K562 (cell line): ENCODE measurements at regions not wholly inside any gene's neighbourhood (a gene's known extent, or its start where the extent isn't known, plus 50 kb on each side); places are given as distances from the start of the nearest gene placed in this dataset.

Source experiments
- CBX3 ChIP-seq, 2 experiments: IDR thresholded peaks; 1 replicate in 1 of 2; 2 replicates in 1 of 2; pipeline ENCODE4 v1.6.1; 2012; ENCODE audit warnings: inconsistent platforms in 2 of 2, low read length in 2 of 2, borderline replicate concordance in 1 of 2, control low read depth in 1 of 2
- CREBBP ChIP-seq: IDR thresholded peaks from one replicate; pipeline ENCODE4 v1.6.1; 2012; ENCODE audit warnings: low read depth, mild to moderate bottlenecking, control low read depth, inconsistent platforms, low read length
- CTBP1 ChIP-seq: fragments of 450-650 bp; IDR thresholded peaks from 2 replicates; pipeline ENCODE4 v1.6.1; 2016; ENCODE audit warnings: borderline replicate concordance
- HDAC1 ChIP-seq, 2 experiments: fragments of 450-650 bp; IDR thresholded peaks; 2 replicates each; pipeline ENCODE4 v1.6.1; 2016 to 2017; ENCODE audit warnings: inconsistent platforms in 1 of 2, mild to moderate bottlenecking in 1 of 2, moderate library complexity in 1 of 2
- KDM1A ChIP-seq, 2 experiments: fragments of 450-650 bp; IDR thresholded peaks; 2 replicates each; pipeline ENCODE4 v1.6.1; 2016; ENCODE audit warnings: mild to moderate bottlenecking in 2 of 2
- MCM3 ChIP-seq: fragments of 450-650 bp; IDR thresholded peaks from 2 replicates; pipeline ENCODE4 v1.6.1; 2016
- NFE2 ChIP-seq: IDR thresholded peaks from 2 replicates; pipeline ENCODE4 v1.6.1; 2014; ENCODE audit warnings: antibody characterized with exemption, low read depth
- RBM39 ChIP-seq: fragments of 200-400 bp; formaldehyde crosslinking; optimal IDR thresholded peaks from 2 replicates; pipeline ENCODE3; 2018; ENCODE audit warnings: low read depth, low read length
- RNF2 ChIP-seq: sonication (generic); IDR thresholded peaks from 2 replicates; pipeline ENCODE4 v1.6.1; 2016
- SMAD4 ChIP-seq: fragments of 250-450 bp; sonication (Bioruptor Pico); conservative IDR thresholded peaks from 2 replicates; pipeline ENCODE4 v1.8.0; 2021; ENCODE audit warnings: inconsistent platforms, mild to moderate bottlenecking, moderate library complexity
- SMARCC2 ChIP-seq: fragments of 450-650 bp; IDR thresholded peaks from 2 replicates; pipeline ENCODE4 v1.6.1; 2017; ENCODE audit warnings: antibody characterized with exemption, moderate library complexity, mild to moderate bottlenecking, low read depth
- SNAPC5 ChIP-seq: fragments of 250-450 bp; sonication (Bioruptor Pico); IDR thresholded peaks from 2 replicates; pipeline ENCODE4 v1.8.0; 2021; ENCODE audit warnings: moderate library complexity, mild to moderate bottlenecking, inconsistent platforms
- SREBF2 ChIP-seq: sonication (generic); formaldehyde crosslinking; IDR thresholded peaks from 2 replicates; pipeline ENCODE4 v1.4.0; 2020; ENCODE audit warnings: mild to moderate bottlenecking, missing genetic modification reagents
- ZKSCAN3 ChIP-seq: fragments of 250-450 bp; sonication (Bioruptor Pico); IDR thresholded peaks from 2 replicates; pipeline ENCODE4 v1.4.0; 2020
- ZNF316 ChIP-seq: fragments of 450-650 bp; IDR thresholded peaks from 2 replicates; pipeline ENCODE4 v1.6.1; 2016
- ZNF444 ChIP-seq: fragments of 250-450 bp; sonication (Bioruptor Pico); IDR thresholded peaks from 2 replicates; pipeline ENCODE4 v1.4.0; 2020; ENCODE audit warnings: mild to moderate bottlenecking, moderate library complexity
- ZNF668 ChIP-seq: fragments of 250-450 bp; sonication (Bioruptor Pico); IDR thresholded peaks from 2 replicates; pipeline ENCODE4 v1.8.0; 2022; ENCODE audit warnings: mild to moderate bottlenecking, inconsistent platforms
- TF ChIP-seq, protein P1 (sequence below): fragments of 450-650 bp; IDR thresholded peaks from 2 replicates; pipeline ENCODE4 v1.6.1; 2016
- TF ChIP-seq, protein P2 (sequence below): fragments of 450-650 bp; IDR thresholded peaks from 2 replicates; pipeline ENCODE4 v1.7.1; 2018; ENCODE audit warnings: mild to moderate bottlenecking, low read depth; ENCODE audit not compliant: partially characterized antibody
- TF ChIP-seq, protein P3 (sequence below): fragments of 150-350 bp; IDR thresholded peaks from 2 replicates; pipeline ENCODE4 v1.6.1; 2014; ENCODE audit warnings: low read depth, mild to moderate bottlenecking, low read length, borderline replicate concordance
- TF ChIP-seq, protein P4 (sequence below): fragments of 250-450 bp; sonication (Bioruptor Pico); IDR thresholded peaks from 2 replicates; pipeline ENCODE4 v1.9.0; 2021; ENCODE audit warnings: mild to moderate bottlenecking, inconsistent platforms

DNA sequence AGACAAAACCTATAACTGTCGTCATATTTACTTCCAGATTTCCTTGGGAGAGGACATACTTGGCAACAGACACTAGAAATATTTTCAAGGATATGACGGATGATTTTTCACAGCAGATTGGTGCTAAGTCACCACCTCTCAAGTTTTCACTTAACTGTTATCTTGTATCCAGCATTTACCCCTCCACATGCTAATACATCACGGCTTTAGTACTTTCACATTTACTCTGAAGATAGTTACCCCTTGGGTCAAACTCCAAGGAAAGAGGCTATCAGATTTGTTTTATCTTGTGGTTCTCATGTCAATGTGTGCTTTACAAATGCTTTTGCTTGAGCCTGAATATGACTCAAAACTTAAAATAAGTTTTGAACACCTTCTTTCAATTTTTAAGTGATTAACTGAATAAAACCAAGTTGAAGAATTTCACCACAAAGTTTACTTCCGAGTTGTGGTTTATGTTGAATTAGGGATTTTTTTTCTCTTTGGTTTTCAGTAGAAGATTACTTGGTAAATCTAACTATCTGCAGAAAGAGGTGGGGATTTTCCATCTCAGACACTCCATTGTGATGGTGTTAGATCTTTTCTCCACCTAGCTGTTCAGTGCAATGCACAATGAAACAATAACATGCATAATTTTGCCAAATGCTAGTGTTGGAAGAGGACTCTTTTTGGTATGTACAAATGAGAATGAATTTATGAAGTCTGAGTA, 75.4 kb upstream of the FAT1 start (continued):
- TF ChIP-seq, protein P1, sequence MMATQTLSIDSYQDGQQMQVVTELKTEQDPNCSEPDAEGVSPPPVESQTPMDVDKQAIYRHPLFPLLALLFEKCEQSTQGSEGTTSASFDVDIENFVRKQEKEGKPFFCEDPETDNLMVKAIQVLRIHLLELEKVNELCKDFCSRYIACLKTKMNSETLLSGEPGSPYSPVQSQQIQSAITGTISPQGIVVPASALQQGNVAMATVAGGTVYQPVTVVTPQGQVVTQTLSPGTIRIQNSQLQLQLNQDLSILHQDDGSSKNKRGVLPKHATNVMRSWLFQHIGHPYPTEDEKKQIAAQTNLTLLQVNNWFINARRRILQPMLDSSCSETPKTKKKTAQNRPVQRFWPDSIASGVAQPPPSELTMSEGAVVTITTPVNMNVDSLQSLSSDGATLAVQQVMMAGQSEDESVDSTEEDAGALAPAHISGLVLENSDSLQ, result no peak
- TF ChIP-seq CTBP1 (peak; percentile 25; the same call in 1 of the 2 replicates), SMARCC2 (no peak), CREBBP (no peak), HDAC1 (IDR thresholded peaks at IDR 0.05) (peak in 1 of 2 experiments; percentile 70; a peak in 2 of 4 replicates), KDM1A (IDR thresholded peaks at IDR 0.05) (peak; percentile 94 to 95), ZNF668 (CRISPR knock-in tag) (no peak), CBX3 (IDR thresholded peaks at IDR 0.05; ENCODE audit: borderline replicate concordance in 1 of 2, low read length in 2 of 2) (no peak), RNF2 (no peak), ZNF316 (no peak), ZNF444 (CRISPR knock-in tag) (no peak), RBM39 (no peak), SMAD4 (no peak), ZKSCAN3 (CRISPR knock-in tag) (no peak), SNAPC5 (CRISPR knock-in tag) (no peak), NFE2 (peak; percentile 38; the same call in 1 of the 2 replicates), SREBF2 (CRISPR knock-in tag) (no peak), MCM3 (no peak)
- TF ChIP-seq, protein P2, sequence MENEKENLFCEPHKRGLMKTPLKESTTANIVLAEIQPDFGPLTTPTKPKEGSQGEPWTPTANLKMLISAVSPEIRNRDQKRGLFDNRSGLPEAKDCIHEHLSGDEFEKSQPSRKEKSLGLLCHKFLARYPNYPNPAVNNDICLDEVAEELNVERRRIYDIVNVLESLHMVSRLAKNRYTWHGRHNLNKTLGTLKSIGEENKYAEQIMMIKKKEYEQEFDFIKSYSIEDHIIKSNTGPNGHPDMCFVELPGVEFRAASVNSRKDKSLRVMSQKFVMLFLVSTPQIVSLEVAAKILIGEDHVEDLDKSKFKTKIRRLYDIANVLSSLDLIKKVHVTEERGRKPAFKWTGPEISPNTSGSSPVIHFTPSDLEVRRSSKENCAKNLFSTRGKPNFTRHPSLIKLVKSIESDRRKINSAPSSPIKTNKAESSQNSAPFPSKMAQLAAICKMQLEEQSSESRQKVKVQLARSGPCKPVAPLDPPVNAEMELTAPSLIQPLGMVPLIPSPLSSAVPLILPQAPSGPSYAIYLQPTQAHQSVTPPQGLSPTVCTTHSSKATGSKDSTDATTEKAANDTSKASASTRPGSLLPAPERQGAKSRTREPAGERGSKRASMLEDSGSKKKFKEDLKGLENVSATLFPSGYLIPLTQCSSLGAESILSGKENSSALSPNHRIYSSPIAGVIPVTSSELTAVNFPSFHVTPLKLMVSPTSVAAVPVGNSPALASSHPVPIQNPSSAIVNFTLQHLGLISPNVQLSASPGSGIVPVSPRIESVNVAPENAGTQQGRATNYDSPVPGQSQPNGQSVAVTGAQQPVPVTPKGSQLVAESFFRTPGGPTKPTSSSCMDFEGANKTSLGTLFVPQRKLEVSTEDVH, result no peak
- TF ChIP-seq, protein P3, sequence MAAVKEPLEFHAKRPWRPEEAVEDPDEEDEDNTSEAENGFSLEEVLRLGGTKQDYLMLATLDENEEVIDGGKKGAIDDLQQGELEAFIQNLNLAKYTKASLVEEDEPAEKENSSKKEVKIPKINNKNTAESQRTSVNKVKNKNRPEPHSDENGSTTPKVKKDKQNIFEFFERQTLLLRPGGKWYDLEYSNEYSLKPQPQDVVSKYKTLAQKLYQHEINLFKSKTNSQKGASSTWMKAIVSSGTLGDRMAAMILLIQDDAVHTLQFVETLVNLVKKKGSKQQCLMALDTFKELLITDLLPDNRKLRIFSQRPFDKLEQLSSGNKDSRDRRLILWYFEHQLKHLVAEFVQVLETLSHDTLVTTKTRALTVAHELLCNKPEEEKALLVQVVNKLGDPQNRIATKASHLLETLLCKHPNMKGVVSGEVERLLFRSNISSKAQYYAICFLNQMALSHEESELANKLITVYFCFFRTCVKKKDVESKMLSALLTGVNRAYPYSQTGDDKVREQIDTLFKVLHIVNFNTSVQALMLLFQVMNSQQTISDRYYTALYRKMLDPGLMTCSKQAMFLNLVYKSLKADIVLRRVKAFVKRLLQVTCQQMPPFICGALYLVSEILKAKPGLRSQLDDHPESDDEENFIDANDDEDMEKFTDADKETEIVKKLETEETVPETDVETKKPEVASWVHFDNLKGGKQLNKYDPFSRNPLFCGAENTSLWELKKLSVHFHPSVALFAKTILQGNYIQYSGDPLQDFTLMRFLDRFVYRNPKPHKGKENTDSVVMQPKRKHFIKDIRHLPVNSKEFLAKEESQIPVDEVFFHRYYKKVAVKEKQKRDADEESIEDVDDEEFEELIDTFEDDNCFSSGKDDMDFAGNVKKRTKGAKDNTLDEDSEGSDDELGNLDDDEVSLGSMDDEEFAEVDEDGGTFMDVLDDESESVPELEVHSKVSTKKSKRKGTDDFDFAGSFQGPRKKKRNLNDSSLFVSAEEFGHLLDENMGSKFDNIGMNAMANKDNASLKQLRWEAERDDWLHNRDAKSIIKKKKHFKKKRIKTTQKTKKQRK, result no peak
- TF ChIP-seq, protein P4, sequence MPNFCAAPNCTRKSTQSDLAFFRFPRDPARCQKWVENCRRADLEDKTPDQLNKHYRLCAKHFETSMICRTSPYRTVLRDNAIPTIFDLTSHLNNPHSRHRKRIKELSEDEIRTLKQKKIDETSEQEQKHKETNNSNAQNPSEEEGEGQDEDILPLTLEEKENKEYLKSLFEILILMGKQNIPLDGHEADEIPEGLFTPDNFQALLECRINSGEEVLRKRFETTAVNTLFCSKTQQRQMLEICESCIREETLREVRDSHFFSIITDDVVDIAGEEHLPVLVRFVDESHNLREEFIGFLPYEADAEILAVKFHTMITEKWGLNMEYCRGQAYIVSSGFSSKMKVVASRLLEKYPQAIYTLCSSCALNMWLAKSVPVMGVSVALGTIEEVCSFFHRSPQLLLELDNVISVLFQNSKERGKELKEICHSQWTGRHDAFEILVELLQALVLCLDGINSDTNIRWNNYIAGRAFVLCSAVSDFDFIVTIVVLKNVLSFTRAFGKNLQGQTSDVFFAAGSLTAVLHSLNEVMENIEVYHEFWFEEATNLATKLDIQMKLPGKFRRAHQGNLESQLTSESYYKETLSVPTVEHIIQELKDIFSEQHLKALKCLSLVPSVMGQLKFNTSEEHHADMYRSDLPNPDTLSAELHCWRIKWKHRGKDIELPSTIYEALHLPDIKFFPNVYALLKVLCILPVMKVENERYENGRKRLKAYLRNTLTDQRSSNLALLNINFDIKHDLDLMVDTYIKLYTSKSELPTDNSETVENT (CRISPR knock-in tag), result no peak
